CD4-positive, alpha-beta T cell treated with Interferon alpha-2 for 1 hour (primary cell): ENCODE measurements at regions not wholly inside any gene's neighbourhood (a gene's known extent, or its start where the extent isn't known, plus 50 kb on each side); places are given as distances from the start of the nearest gene placed in this dataset.
"Not testable (repeated sequence)": the region's sequence is repeated elsewhere in the genome, so short reads cannot be mapped to it uniquely, and the experiment has no call there.

Experiments
- DNase-seq, 2 donors: peaks; one replicate each; pipeline ENCODE4 v3.0.0-alpha.2; 2020 to 2022

DNA sequence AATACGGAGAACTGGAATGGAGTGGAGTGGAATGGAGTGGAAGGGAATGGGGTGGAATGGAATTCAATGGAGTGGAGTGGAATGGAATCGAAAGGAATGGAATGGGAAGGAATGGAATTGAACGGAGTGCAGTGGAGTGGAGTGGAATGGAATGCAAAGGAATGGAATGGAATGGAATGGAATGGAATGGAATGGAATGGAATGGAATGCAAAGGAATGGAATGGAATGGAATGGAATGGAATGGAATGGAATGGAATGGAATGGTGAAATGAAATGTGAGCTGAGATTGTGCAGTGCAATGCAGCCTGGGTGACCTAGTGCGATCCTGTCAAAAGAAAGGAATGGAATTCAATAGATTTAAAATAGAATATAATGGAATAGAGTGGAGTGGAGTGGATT is 357.3 kb upstream of the WSB1 start:
- not testable (repeated sequence) for DNase-seq

DNA sequence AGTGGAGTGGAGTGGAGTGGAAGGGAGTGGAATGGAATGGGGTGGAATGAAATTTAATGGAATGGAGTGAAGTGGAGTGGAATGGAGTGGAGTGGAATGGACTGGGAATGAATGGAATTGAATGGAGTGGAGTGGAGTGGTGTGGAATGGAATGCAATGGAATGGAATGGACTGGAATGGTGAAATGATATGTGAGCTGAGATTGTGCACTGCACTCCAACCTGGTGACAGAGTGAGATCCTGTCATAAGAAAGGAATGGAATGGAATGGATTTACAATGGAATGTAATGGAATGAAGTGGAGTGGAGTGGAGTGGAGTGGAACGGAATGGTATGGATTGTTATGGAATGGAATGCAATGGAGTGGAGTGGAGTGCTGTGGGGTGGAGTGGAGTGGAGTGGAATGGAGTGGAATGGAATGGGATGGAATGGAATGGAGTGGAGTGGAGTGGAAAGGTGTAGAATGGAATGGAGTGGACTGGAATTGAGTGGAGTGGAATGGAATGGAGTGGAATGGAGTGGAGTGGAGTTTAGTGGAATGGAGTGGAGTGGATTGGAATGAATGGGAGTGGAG is 356.1 kb upstream of the WSB1 start:
- not testable (repeated sequence) for DNase-seq

DNA sequence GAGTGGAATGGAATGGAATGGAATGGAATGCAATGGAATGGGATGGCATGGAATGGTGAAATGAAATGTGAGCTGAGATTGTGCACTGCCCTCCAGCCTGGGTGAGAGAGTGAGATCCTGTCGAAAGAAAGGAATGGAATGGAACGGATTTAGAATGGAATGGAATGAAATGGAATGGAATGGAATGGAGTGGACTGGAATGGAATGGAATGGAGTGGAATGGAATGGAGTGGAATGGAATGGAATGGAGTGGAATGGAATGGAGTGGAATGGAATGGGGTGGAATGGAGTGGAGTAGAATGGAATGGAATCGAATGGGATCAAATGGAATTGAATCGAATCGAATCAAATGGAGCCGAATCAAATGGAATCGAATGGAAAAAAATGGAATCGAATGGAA is 354.2 kb upstream of the WSB1 start:
- not testable (repeated sequence) for DNase-seq

DNA sequence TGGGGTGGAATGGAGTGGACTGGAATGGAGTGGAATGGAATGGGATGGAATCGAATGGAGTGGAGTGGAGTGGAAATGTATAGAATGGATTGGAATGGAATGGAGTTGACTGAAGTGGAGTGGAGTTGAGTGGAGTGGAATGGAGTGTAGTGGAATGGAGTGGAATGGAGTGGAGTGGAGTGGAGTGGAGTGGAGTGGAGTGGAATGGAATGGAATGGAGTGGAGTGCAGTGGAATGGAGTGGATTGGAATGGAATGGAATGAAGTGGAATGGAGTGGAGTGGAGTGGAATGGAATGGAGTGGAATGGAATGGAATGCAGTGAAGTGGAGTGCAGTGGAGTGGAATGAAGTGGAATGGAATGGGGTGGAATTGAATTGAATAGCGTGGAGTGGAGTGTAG is 353.3 kb upstream of the WSB1 start:
- DNase-seq, result not testable (repeated sequence)

DNA sequence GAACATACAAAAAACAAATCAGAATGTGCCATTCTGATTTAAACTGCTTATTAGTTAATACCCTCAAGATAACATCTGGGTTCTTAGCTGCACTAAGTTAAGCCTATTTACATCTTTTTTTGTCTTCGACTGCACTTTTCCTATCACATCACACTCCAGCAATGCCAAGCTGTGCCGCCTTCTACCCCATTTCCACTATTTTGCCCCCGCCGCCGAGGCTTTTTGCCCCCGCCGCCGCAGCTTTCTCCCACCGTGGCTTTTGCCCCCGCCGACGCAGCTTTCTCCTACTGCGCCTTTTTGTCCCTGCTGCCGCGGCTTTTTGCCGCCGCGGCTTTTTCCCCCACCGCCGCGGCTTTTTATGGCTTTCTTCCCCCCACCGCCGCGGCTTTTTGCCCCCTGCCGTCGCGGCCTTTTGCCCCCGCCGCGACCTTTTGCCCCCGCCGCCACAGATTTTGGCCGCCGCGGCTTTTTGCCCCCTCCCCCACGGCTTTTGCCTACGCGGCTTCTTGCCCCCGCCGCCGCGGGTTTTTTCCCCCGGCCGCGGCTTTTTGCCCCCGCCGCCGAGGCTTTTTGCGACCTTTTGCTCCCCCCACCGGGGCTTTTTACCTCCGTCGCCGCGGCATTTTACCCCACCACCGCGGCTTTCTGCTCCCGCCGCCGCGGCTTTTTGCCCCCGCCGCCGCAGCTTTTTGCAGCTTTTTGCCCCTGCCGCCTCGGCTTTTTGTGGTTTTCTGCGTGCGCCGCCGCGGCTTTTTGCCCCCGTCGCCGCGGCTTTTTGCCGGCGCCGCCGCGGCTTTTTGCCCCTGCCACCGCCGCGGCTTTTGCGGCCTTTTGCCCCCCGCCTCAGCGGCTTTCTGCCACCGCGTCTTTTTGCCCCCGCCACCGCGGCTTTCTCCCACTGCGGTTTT is 331.4 kb upstream of the WSB1 start:
- no peak for DNase-seq

DNA sequence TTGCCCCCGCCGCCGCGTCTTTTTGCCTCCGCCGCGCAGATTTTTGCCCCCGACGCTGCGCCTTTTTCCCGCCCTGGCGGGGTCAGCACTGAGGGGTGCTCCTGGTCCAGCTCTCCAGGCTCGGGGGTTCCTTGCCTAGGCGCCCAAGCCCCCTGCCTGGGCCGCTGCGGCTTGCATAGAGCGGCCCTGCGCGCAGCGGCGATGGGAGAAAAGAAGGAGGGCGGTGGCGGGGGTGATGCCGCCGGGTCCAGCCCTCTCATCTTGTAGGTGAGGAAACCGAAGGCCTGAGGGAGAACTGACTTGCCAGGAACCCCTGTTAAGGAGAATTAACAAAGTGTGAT is 330.8 kb upstream of the WSB1 start:
- no peak for DNase-seq

DNA sequence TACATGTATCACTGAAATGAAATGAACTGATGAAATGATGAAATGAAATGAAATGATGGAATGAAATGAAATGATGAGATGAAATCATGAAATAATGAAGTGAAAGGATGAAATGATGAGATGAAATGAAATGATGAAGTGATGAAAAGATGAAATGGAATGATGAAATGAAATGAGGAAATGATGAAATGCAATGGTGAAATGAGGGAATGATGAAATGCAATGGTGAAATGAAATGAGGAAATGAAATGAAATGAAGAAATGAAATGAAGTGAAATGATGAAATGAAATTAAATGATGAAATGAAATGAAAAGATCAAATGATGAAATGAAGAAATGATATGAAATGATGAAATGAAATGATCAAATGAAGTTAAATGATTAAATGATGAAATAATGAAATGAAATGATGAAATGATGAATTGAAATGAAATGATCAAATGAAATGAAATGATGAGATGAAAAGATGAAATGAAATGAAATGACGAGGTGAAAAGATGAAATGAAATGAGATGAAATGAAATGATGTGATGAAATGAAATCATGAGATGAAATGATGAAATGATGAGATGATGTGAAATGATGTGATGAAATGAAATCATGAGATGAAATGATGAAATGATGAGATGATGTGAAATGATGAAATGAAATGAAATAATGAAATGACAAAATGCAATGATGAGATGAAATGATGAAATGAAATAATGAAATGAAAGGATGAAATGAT is 327.9 kb upstream of the WSB1 start:
- not testable (repeated sequence) for DNase-seq

DNA sequence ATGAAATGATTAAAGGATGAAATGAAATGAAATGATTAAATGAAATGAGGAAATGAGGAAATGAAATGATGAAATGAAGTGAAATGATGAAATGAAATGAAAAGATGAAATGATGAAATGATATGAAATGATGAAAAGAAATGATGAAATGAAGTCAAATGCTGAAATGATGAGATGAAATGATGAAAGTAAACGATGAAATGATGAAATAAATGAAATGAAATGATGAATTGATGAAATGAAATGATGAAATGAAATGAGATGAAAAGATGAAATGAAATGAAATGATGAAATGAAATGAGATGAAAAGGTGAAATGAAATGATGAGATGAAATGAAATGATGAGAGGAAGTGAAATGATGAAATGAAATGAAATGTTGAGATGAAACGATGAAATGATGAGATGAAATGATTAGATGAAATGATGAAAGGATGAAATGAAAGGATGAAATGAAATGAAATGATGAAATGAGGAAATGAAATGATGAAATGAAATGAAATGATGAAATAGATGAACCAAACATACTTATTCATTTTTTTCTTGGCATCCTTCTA is 327.2 kb upstream of the WSB1 start:
- DNase-seq, result not testable (repeated sequence)

DNA sequence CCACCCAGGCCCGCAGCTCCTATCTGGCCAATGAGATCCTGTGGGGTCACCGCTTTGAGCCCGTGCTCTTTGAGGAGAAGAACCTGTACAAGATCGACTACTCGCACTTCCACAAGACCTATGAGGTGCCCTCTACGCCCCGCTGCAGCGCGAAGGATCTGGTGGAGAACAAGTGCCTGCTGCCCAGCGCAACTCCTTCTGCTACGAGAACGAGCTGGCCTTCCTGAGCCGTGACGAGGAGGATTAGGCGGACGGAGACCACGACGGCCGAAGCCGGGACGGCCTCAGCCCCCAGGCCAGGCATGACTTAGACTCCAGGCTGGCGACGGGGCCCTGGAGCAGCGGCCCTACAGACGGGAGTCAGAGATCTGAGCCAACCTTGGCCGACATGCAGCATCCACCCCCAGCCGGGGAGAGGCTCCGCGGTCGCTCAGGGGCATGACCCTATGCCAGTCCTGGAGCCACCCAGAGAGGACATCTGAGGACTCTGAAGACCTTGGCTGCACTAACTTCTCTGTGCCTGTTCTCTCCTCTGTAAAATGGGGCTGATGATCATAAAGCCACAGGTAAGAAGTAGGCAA is 312.0 kb upstream of the WSB1 start:
- not testable (repeated sequence) for DNase-seq

DNA sequence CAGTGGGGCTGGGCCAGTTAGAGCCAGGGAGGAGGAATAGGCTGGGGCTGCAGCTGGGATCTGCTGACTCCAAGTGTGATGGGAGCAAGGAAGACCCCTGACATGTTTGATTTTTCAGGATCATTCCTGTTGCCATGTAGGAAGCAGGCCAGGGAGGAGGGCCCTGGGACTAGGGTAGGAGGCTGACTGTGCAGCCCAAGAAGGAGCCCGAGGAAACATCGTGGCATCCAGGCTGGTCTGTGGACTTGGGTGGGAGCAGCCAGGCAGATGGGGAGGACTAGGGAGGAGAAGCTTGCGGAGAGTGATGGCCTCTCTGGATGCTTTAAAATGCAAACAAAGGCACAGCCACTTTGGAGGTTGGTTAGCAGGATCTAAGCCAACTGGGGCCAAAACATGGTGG is 311.4 kb upstream of the WSB1 start:
- not testable (repeated sequence) for DNase-seq

DNA sequence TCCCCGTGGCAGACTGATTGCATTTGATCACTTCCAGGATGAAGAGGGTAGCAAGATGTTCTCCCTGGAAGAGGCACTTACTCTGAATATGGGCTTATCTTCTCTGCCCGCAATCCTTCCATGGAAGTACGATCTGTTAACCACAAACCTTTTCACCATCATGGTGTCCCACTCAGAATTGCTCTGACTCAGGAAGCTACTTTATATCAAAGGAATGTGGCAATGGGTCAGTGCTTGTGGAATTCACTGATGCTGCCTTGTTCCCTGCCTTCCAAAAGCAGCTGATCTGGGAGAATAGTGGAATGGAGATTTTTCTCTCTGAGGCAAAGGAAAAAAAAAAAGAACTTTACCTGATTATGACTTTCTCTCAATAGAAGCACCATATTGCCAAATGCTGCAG is 306.1 kb upstream of the WSB1 start:
- not testable (repeated sequence) for DNase-seq

DNA sequence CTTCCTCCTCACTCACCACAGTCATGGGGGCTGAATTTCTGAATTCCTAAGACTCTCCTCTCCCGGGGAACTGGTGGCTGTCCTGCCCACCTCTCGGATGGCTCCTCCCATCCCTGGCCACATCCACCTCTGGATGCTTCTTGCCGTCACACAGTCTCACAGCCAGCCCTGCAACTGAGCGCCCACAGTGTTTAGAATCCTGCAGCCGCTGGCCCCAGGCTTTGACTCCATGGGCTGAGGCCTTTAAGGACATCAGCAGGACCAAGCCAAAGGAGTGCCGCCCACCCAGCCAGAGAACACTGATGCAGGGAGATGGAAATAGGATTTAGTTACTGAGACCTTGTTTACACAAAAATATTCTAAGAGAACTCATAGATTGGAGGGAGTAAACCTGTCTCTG is 299.3 kb upstream of the WSB1 start:
- not testable (repeated sequence) for DNase-seq

DNA sequence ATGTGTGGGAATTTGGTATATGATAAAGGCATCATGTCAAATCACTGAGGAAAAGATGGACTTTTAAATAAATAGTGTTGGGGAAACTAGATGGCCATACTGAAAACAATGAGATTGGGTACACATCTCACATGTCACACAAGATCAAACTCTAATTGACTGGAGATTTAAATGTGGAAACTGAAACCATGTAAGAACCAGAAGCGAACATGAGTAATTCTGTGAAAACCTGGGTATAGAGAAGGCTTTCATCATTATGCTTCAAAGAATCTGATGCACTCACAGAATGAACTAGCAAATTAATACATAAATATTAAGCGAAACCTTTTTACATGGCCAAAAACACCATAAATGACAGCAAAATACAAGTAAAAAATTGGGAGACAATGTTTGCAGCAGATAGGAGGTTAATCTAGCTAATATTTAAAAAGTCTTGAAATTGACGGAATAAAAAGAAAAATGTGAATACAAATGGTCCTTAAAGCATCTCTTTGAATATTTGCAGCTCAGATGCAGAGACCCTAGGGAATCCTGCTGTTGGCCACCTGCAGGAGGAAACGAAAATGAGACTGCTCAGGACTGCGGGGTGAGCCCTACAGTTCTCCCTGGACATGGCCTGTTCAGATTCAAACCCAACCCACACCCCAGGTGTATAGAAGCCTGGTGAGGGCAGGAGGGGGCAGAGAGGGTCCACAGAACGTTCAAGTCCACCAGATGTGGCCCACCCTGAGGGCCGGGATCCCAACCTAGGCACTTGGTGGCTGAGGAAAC is 297.6 kb upstream of the WSB1 start:
- not testable (repeated sequence) for DNase-seq

DNA sequence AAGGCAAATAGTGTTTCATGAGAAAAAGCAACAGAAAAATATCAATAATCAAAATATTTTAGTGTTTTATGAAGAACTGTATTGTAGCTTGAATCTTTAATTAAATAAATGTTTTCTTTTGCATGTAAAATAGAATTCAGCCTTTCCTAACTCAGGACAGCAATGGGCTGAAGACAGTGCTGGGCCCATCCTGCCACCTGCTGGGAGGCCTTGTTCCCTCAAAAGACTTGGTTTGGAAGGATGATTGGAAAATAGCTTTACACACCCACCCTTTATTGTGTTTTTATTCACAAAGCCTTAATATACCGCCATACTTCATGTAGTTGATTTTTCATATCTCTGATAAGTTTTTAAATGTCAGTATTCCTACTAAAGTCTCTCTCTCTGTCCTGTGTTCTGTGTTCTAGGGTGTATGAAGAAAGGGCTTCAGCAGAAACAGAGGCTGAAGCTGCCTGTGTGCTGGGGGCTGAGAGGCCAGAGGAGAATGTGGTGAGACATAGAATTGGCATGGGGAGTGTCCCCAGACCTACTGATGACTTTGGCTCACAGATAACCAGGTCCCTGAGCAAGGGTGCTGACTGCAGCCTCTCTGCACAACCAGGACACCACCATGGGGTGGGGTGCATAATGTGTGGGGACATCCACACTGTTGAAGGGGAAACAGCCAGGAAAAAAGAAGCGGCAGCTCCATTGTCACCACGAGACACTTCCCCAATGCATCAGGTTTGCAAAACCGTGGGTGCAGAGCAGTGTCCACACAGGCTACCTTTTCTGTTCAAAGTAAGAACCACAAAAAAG is 286.0 kb upstream of the WSB1 start:
- DNase-seq, result not testable (repeated sequence)

DNA sequence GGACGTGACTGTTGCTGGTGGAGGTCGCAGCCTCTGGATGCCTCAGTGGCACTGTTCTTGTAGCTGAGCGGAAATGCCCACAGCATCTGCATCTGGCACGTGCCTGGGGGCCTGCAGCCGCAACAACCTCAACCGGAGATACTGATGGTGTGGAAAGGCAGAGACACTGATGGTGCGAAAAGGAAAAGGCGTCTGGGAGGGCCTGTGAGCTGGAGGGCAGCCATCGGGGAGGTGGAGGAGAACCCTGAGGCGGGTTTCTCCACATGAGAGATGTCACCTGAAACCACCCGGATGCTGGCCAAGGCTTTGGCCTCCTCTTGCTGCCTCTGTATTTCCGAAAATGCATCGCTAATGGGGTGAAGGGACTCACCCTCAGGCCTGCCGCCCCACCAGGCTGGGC is 284.8 kb upstream of the WSB1 start:
- DNase-seq, result no peak

DNA sequence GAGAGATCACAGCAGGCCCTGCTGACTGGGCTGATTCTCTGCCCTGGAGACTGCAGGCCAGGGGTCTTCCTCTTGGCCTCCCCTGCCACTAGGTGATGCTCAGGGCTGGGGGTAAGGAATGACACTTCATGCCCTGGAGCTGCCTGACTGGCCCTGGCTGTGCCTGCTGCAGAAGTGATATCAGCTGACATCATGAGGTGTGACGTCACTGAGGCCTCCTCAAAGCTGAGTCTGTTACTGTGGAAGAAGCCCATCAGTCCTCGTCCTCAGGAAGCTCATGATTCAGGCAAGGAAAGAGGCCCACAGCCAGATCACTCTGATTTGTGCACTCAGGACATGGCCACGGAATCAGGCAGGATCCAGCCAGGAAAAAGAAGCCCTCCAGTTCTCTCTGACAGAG is 283.8 kb upstream of the WSB1 start:
- not testable (repeated sequence) for DNase-seq

DNA sequence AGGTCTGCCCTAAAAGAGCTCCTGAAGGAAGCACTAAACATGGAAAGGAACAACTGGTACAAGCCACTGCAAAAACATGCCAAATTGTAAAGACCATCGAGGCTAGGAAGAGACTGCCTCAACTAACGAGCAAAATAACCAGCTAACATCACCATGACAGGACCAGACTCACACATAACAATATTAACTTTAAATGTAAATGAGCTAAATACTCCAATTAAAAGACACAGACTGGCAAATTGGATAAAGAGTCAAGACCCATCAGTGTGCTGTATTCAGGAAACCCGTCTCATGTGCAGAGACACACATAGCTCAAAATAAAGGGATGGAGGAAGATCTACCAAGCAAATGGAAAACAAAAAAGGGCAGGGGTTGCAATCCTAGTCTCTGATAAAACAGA is 263.4 kb upstream of the WSB1 start:
- not testable (repeated sequence) for DNase-seq

DNA sequence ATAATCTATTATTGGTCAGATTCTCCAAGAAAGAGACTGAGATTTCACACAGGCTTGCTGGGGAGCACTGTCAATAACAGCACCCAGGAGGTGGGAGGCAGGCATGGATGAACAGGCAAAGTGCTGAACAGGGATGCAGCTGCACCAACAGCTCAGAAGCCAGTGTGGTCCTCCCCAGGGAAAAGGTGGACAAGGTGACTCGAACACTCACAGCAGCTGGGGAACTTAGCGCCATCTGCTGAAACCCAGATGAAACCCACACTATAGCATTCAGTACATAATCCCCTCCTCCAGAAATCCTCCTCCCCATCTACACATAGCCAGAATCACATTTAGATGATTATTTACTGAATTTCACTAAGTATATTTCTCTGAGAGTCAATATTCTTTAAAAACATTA is 255.2 kb upstream of the WSB1 start:
- no peak for DNase-seq

DNA sequence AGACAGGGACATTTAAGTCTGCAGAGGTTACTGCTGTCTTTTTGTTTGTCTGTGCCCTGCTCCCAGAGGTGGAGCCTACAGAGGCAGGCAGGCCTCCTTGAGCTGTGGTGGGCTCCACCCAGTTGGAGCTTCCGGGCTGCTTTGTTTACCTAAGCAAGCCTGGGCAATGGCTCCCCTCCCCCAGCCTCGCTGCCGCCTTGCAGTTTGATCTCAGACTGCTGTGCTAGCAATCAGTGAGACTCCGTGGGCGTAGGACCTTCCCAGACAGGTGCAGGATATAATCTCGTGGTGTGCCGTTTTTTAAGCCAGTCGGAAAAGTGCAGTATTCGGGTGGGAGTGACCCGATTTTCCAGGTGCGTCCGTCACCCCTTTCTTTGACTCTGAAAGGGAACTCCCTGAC is 248.9 kb upstream of the WSB1 start:
- DNase-seq, result not testable (repeated sequence)

DNA sequence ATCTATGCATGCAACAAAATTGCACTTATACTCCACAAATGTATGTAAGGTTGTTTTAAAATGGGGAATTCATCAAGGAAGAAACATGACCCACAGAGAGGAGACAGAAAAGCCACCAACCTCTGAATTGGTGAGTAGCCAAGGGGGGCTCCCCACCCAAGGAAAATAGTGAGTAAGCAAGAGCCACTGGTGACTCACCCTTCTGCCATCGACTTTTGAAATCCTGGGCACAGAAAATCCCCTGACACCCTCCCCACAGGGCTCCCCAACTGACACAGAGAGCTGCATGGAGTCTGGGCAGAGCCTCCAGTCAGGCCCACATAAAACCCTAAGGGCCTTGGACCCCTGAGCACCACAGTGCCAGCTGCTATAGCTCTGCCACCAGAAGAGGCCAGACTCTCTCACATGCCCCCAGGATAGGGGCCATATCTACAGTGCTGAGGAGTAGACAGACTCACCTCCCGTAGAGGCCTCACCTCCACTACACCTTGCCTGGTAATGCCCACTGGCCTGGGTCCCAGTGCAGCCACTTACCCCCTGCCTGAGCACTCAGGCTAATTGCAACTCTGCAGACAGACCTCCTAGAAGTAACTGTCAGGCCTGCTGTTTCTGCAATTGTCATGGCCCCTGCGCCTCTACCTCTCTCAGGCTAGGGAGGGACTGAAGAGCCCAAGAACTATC is 244.7 kb upstream of the WSB1 start:
- DNase-seq, result no peak

DNA sequence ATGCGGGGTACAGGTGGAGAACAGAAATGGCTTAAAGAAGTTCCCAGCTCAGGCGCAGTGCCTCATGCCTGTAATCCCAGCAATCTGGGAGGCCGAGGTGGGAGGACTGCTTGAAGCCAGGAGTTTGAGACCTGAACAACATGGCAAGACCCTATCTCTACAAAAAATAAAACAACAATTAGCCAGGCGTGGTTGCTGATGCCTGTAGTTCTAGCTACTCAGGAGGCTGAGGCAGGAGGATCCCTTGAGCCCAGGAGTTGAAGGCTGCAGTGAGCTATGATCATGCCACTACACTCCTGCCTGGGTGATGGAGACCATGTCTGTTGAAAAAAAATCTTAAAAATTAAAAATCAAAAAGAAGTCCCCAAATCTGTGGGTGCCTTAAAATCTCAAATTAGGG is 228.3 kb upstream of the WSB1 start:
- DNase-seq, result no peak
